ENCODE measurements at regions not wholly inside any gene's neighbourhood (a gene's known extent, or its start where the extent isn't known, plus 50 kb on each side); places are given as distances from the start of the nearest gene placed in this dataset.

GRCh38 chr4:116926631-116927295 lies 158.6 kb downstream of the TRAM1L1 start:
- Histone ChIP-seq H3K4me3 (ENCODE audit: insufficient read depth, low read depth, low read length, poor library complexity, severe bottlenecking) (no peak overlapping the region), H3K27ac (ENCODE audit: insufficient read depth, low read length, poor library complexity, severe bottlenecking) (no peak overlapping the region), H3K4me1 (ENCODE audit: control insufficient read depth, insufficient read depth, low read length, poor library complexity, severe bottlenecking) (no peaks in the 10 kb centered on the region), H3K27me3 (replicated peaks; ENCODE audit: control insufficient read depth, insufficient read depth, low read length, poor library complexity, severe bottlenecking) (no peaks in the 10 kb centered on the region), H3K9me3 (ENCODE audit: control insufficient read depth, low read length) (no peaks in the 10 kb centered on the region), H3K36me3 (ENCODE audit: control insufficient read depth, insufficient read depth, low read length) (no peaks in the 10 kb centered on the region)
- no peak for DNase-seq

DNA sequence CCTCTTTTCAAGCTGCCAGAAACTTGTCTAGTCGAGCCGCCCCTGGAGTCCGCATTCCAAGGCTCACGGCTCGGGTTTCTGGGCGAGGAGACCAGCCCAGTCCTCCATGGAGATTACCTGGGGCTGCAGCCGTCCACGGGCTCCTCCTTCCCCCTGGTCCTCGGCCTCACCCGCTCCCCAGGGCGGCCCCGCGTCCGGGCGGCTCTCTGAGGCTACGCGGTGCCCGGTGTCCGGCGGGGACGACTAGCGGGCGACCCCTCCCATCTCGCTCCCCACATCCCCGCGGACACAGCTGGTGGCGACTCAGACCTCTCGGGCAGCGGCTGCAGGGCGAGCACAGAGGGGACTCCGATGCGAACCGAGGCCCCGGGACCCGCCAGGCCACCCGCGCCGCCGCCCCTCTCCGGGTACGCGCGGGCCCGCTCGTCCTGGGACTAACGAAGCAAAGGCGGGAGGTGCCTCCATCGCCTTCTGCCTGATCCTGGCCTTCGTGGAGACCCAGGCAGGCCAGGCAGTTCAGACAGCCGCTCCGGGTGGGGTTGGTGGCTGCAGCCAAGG lies 159.4 kb downstream of the TRAM1L1 start:
- Histone ChIP-seq H3K9me3 (ENCODE audit: control insufficient read depth, low read length) (no peaks in the 10 kb centered on the region), H3K4me3 (ENCODE audit: insufficient read depth, low read depth, low read length, poor library complexity, severe bottlenecking) (no peak overlapping the region), H3K36me3 (ENCODE audit: control insufficient read depth, insufficient read depth, low read length) (no peaks in the 10 kb centered on the region), H3K27me3 (replicated peaks; ENCODE audit: control insufficient read depth, insufficient read depth, low read length, poor library complexity, severe bottlenecking) (no peaks in the 10 kb centered on the region), H3K4me1 (ENCODE audit: control insufficient read depth, insufficient read depth, low read length, poor library complexity, severe bottlenecking) (no peaks in the 10 kb centered on the region), H3K27ac (ENCODE audit: insufficient read depth, low read length, poor library complexity, severe bottlenecking) (no peak overlapping the region)
- DNase-seq: no peak

- Histone ChIP-seq H3K36me3 (ENCODE audit: control insufficient read depth, insufficient read depth, low read length) (no peaks in the 10 kb centered on the region), H3K27ac (ENCODE audit: insufficient read depth, low read length, poor library complexity, severe bottlenecking) (no peak overlapping the region), H3K27me3 (replicated peaks; ENCODE audit: control insufficient read depth, insufficient read depth, low read length, poor library complexity, severe bottlenecking) (no peaks in the 10 kb centered on the region), H3K4me3 (ENCODE audit: insufficient read depth, low read depth, low read length, poor library complexity, severe bottlenecking) (no peak overlapping the region), H3K9me3 (ENCODE audit: control insufficient read depth, low read length) (peaks cover 4% of the 10 kb centered on the region), H3K4me1 (ENCODE audit: control insufficient read depth, insufficient read depth, low read length, poor library complexity, severe bottlenecking) (no peaks in the 10 kb centered on the region)
- no peak for DNase-seq
Measured at GRCh38 chr4:116923389-116923788, 162.0 kb downstream of the TRAM1L1 start.

- Histone ChIP-seq H3K27me3 (replicated peaks; ENCODE audit: control insufficient read depth, insufficient read depth, low read length, poor library complexity, severe bottlenecking) (no peaks in the 10 kb centered on the region), H3K36me3 (ENCODE audit: control insufficient read depth, insufficient read depth, low read length) (no peaks in the 10 kb centered on the region), H3K9me3 (ENCODE audit: control insufficient read depth, low read length) (no peaks in the 10 kb centered on the region), H3K4me3 (ENCODE audit: insufficient read depth, low read depth, low read length, poor library complexity, severe bottlenecking) (no peak overlapping the region), H3K27ac (ENCODE audit: insufficient read depth, low read length, poor library complexity, severe bottlenecking) (no peak overlapping the region), H3K4me1 (ENCODE audit: control insufficient read depth, insufficient read depth, low read length, poor library complexity, severe bottlenecking) (no peaks in the 10 kb centered on the region)
- DNase-seq: no peak
Measured at GRCh38 chr4:116913451-116913850, 171.9 kb downstream of the TRAM1L1 start.

- Histone ChIP-seq H3K27me3 (replicated peaks; ENCODE audit: control insufficient read depth, insufficient read depth, low read length, poor library complexity, severe bottlenecking) (no peaks in the 10 kb centered on the region), H3K9me3 (ENCODE audit: control insufficient read depth, low read length) (no peaks in the 10 kb centered on the region), H3K4me3 (ENCODE audit: insufficient read depth, low read depth, low read length, poor library complexity, severe bottlenecking) (no peak overlapping the region), H3K27ac (ENCODE audit: insufficient read depth, low read length, poor library complexity, severe bottlenecking) (no peak overlapping the region), H3K36me3 (ENCODE audit: control insufficient read depth, insufficient read depth, low read length) (no peaks in the 10 kb centered on the region), H3K4me1 (ENCODE audit: control insufficient read depth, insufficient read depth, low read length, poor library complexity, severe bottlenecking) (no peaks in the 10 kb centered on the region)
- DNase-seq: no peak
Measured at GRCh38 chr4:116906758-116907157, 178.6 kb downstream of the TRAM1L1 start.

- no peak for DNase-seq
- Histone ChIP-seq H3K4me1 (ENCODE audit: control insufficient read depth, insufficient read depth, low read length, poor library complexity, severe bottlenecking) (no peaks in the 10 kb centered on the region), H3K9me3 (ENCODE audit: control insufficient read depth, low read length) (no peaks in the 10 kb centered on the region), H3K36me3 (ENCODE audit: control insufficient read depth, insufficient read depth, low read length) (no peaks in the 10 kb centered on the region), H3K27ac (ENCODE audit: insufficient read depth, low read length, poor library complexity, severe bottlenecking) (no peak overlapping the region), H3K27me3 (replicated peaks; ENCODE audit: control insufficient read depth, insufficient read depth, low read length, poor library complexity, severe bottlenecking) (no peaks in the 10 kb centered on the region), H3K4me3 (ENCODE audit: insufficient read depth, low read depth, low read length, poor library complexity, severe bottlenecking) (no peak overlapping the region)
Measured at GRCh38 chr4:116899561-116899960, 185.8 kb downstream of the TRAM1L1 start.

- no peaks in the 10 kb centered on the region for H3K4me1 ChIP-seq (ENCODE audit: control insufficient read depth, insufficient read depth, low read length, poor library complexity, severe bottlenecking)
- DNase-seq: no peak
- H3K27ac ChIP-seq (ENCODE audit: insufficient read depth, low read length, poor library complexity, severe bottlenecking): no peak overlapping the region
- H3K36me3 ChIP-seq (ENCODE audit: control insufficient read depth, insufficient read depth, low read length): no peaks in the 10 kb centered on the region
- no peaks in the 10 kb centered on the region for H3K9me3 ChIP-seq (ENCODE audit: control insufficient read depth, low read length)
- no peaks in the 10 kb centered on the region for H3K27me3 ChIP-seq (replicated peaks; ENCODE audit: control insufficient read depth, insufficient read depth, low read length, poor library complexity, severe bottlenecking)
- no peak overlapping the region for H3K4me3 ChIP-seq (ENCODE audit: insufficient read depth, low read depth, low read length, poor library complexity, severe bottlenecking)
Measured at GRCh38 chr4:116885579-116885978, 199.8 kb downstream of the TRAM1L1 start.

GRCh38 chr4:116882503-116882902 lies 202.9 kb downstream of the TRAM1L1 start:
- DNase-seq: no peak
- Histone ChIP-seq H3K4me3 (ENCODE audit: insufficient read depth, low read depth, low read length, poor library complexity, severe bottlenecking) (no peak overlapping the region), H3K9me3 (ENCODE audit: control insufficient read depth, low read length) (no peaks in the 10 kb centered on the region), H3K27ac (ENCODE audit: insufficient read depth, low read length, poor library complexity, severe bottlenecking) (no peak overlapping the region), H3K4me1 (ENCODE audit: control insufficient read depth, insufficient read depth, low read length, poor library complexity, severe bottlenecking) (no peaks in the 10 kb centered on the region), H3K27me3 (replicated peaks; ENCODE audit: control insufficient read depth, insufficient read depth, low read length, poor library complexity, severe bottlenecking) (no peaks in the 10 kb centered on the region), H3K36me3 (ENCODE audit: control insufficient read depth, insufficient read depth, low read length) (no peaks in the 10 kb centered on the region)

GRCh38 chr4:116881077-116881476 lies 204.3 kb downstream of the TRAM1L1 start:
- no peak overlapping the region for H3K4me3 ChIP-seq (ENCODE audit: insufficient read depth, low read depth, low read length, poor library complexity, severe bottlenecking)

GRCh38 chr4:116880625-116881024 lies 204.8 kb downstream of the TRAM1L1 start:
- Histone ChIP-seq H3K27ac (ENCODE audit: insufficient read depth, low read length, poor library complexity, severe bottlenecking) (no peak overlapping the region), H3K36me3 (ENCODE audit: control insufficient read depth, insufficient read depth, low read length) (no peaks in the 10 kb centered on the region), H3K27me3 (replicated peaks; ENCODE audit: control insufficient read depth, insufficient read depth, low read length, poor library complexity, severe bottlenecking) (no peaks in the 10 kb centered on the region), H3K4me1 (ENCODE audit: control insufficient read depth, insufficient read depth, low read length, poor library complexity, severe bottlenecking) (no peaks in the 10 kb centered on the region), H3K4me3 (ENCODE audit: insufficient read depth, low read depth, low read length, poor library complexity, severe bottlenecking) (no peak overlapping the region), H3K9me3 (ENCODE audit: control insufficient read depth, low read length) (no peaks in the 10 kb centered on the region)
- DNase-seq: no peak

More at GRCh38 chr4:116881077-116881476, 204.3 kb downstream of the TRAM1L1 start:
- H3K27ac ChIP-seq (ENCODE audit: insufficient read depth, low read length, poor library complexity, severe bottlenecking): no peak overlapping the region
- no peaks in the 10 kb centered on the region for H3K27me3 ChIP-seq (replicated peaks; ENCODE audit: control insufficient read depth, insufficient read depth, low read length, poor library complexity, severe bottlenecking)
- no peaks in the 10 kb centered on the region for H3K36me3 ChIP-seq (ENCODE audit: control insufficient read depth, insufficient read depth, low read length)
- H3K9me3 ChIP-seq (ENCODE audit: control insufficient read depth, low read length): no peaks in the 10 kb centered on the region
- H3K4me1 ChIP-seq (ENCODE audit: control insufficient read depth, insufficient read depth, low read length, poor library complexity, severe bottlenecking): no peaks in the 10 kb centered on the region
- DNase-seq: no peak
